HT-29 (cell line): ENCODE measurements at regions not wholly inside any gene's neighbourhood (a gene's known extent, or its start where the extent isn't known, plus 50 kb on each side); places are given as distances from the start of the nearest gene placed in this dataset.
"Not testable (repeated sequence)": the region's sequence is repeated elsewhere in the genome, so short reads cannot be mapped to it uniquely, and the experiment has no call there.

Experiments used
- DNase-seq: peaks from one replicate; pipeline ENCODE4 v3.0.0-alpha.2; 2015; ENCODE audit warnings: low spot score

DNA sequence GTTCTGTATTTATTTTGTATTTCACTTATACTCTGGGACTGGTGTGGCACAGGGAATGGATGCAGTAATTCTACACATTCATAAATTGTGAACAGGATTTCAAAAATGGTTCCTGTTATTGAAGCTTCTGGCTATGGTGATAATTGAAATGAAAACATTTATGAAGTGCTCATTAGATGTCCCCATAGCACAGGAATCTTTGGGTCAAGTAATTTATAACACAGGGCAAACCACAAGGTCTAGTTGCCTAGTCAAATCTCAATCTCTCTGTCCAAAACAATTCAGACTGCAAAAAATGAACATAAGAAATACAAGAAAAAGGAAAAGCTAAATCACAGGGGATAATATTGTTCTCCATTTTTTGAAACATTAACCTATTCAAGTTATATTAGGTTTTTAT, 117.5 kb upstream of the PTPRG start:
- DNase-seq = no peak

GRCh38 chr3:61444782-61445181, 116.6 kb upstream of the PTPRG start:
- no peak for DNase-seq

DNA sequence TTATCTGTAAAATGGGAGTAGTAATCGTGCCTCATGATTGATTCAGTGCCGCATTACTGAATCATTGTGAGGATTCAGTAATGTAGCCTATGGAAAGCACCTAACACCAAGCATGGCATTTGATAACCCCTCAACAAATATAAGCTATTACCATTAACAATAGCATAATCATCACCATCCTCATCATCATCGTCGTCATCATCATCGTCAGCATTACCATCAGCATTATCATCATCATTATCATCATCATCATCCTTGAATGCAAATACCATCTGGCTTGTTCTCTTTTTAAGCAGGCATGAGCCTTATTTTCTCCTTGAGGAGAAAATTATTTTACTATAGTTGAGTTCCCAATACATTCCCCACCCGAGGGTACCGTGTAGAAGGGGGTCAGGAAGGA, 115.4 kb upstream of the PTPRG start:
- DNase-seq = no peak

DNA sequence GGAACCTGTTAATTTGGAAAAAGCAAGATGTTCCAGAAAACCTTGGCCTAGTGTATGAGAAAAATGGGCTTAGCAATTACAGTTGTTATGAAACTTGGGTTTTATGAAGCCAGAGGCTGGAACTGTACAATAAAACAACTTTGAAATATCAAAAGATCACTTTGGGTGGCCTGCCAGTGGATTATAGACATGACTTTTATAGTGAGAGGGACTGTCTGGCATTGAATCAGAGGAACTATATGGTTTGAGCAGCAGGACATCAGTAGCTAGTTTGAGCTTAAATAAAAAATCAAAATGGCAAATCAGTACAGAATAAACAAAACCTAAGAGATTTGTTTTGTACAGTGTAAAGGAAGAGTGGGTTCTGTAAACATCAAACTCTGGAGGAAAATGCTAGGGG, 115.0 kb upstream of the PTPRG start:
- no peak for DNase-seq

GRCh38 chr3:61448378-61448777, 113.0 kb upstream of the PTPRG start:
- DNase-seq = no peak

DNA sequence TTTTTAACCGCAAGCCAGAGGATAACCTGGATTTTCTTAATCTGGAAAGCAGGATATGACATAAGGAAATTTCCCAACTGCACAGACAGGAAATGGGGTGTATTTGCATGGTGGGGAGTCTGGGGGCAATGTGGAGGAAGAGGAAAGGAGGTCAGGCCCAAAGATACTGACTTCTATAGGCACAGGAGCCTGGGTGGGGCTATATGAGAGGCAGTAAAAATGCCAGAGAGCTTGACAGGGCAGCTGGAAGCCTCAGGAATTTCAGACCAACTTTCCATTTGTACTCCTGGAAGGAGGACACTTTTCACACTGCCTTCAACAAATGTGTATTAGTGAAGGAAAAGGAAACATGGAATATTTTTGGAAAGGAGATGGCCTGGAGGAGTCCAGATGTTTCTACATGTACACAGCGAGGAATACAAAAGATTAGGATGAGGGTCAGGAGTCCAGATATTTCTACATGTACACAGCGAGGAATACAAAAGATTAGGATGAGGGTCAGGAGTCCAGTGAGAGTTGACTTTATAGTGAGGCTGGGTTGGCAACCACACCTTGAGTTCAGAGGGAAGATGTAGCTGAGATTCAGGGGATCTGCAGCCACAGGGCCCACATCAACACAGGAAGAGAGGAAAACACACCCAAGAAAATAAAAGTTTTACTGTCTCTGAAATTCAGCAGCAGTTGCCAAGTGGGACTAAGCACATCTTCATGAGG, 111.9 kb upstream of the PTPRG start:
- DNase-seq = no peak

GRCh38 chr3:61450866-61451265, 110.5 kb upstream of the PTPRG start:
- DNase-seq = no peak

- no peak for DNase-seq
Observed at GRCh38 chr3:61451841-61452240, 109.5 kb upstream of the PTPRG start.

GRCh38 chr3:61452535-61453090, 108.8 kb upstream of the PTPRG start:
- no peak for DNase-seq

GRCh38 chr3:61454006-61454585, 107.3 kb upstream of the PTPRG start:
- DNase-seq = no peak

- no peak for DNase-seq
Observed at GRCh38 chr3:61454801-61455200, 106.6 kb upstream of the PTPRG start.

- DNase-seq = no peak
Observed at GRCh38 chr3:61460636-61461035, 100.7 kb upstream of the PTPRG start.

- DNase-seq = no peak
Observed at GRCh38 chr3:61463191-61463590, 98.2 kb upstream of the PTPRG start.

- DNase-seq = no peak
Observed at GRCh38 chr3:61464518-61465140, 96.7 kb upstream of the PTPRG start.

DNA sequence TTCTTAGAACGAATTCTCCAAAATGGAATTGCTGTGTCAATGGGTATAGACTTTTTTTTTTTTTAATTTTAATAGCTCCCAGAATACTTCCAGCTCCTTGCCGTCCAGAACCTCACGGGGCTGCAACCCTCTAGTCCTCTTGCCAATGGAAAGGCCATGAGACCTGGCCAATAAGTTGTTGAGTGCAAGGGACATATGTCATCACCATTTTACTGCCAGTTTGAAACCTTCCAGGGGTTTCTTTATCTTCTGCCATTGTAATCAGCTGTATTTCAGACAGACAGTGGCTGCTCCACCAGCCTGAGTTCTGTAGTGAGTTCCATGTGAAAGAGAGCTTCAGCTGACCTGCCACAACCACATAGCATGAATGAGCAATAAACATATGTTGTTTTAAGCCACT, 95.0 kb upstream of the PTPRG start:
- no peak for DNase-seq

GRCh38 chr3:61483997-61484396, 77.4 kb upstream of the PTPRG start:
- DNase-seq = no peak

DNA sequence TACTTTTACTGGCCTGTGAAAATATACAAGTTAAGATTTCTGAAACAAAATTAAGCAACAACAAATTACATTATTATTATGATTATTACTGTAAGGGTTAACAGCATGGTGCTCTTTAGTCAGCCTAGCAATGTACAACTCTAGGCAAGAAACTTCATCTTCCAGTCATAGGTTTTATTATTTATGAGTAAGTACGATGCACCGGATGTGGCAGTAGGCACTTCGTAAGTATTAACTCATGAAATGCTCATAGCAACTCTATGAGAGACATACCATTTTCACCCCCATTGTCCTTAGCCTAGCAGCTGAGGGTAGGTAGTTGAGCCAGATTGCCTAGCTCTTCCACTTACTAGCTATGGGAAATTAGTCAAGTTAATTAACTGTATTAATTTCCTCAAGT, 68.0 kb upstream of the PTPRG start:
- no peak for DNase-seq

GRCh38 chr3:61494309-61494708, 67.1 kb upstream of the PTPRG start:
- not testable (repeated sequence) for DNase-seq

DNA sequence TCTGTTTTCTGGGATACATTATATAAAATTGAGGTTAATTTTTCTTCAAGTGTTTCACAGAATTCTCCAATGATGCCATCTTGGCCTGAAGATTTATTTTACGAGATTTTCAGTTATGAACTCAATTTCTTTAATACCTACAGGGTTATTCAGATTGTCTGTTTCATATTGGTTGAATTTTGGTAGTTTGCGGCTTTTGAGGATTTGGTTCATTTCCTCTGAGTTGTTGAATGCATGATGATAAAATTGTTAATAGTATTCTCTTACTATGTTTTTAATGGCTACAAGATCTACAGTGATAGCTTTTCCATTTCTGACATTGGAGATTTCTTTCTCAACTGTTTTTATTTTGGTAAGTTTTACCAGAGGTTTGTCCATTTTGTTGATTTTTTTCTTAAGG, 63.9 kb upstream of the PTPRG start:
- DNase-seq = no peak

DNA sequence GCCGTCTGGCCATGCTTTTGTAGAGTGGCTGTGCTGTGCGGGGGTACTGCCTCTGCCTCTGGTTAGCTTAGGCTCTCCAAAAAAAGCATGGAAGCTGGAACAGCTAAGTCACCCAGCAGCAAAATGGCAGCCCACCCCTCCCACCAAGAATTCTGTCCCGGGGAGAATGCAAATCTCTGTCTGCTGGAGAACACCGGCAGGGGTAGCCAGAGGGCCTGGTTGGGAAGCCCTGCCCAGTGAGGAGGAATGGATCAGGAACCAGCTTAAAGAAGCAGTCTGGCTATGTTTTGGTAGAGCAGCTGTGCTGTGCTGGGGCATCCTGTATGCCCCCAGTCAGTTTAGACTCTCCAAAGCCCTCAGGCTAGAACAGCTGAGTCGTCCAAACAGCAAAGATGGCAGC, 56.2 kb upstream of the PTPRG start:
- DNase-seq = no peak

DNA sequence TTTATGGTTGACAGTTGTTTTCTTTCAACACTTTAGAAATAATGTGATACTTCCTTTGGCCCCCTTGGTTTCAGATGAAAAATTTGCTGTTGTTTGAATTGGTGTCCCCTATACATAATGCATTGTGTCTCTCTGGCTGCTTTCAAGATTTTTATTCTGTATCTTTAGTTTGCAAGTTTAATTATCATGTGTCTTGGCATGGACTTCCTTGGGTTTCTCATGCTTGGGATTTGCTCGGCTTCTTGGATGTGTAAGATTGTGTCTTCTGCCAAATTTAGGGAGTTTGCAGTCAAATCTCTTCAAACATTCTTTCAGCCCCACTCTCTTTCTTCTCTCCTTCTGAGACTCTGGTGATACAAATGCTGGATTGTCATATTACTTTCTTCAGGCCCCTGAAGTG, 53.4 kb upstream of the PTPRG start:
- DNase-seq = no peak
